GM12865 (cell line): ENCODE measurements at regions not wholly inside any gene's neighbourhood (a gene's known extent, or its start where the extent isn't known, plus 50 kb on each side); places are given as distances from the start of the nearest gene placed in this dataset.

Source experiments
- DNase-seq: peaks from one replicate; pipeline ENCODE4 v3.0.0; 2010; ENCODE audit warnings: low read depth
- H3K4me3 ChIP-seq: 2 replicates; pipeline ENCODE4 v1.5.1; 2011; ENCODE audit warnings: mild to moderate bottlenecking, low read depth, low read length, control low read depth
- TF ChIP-seq, protein P1 (sequence below): IDR thresholded peaks from 2 replicates; pipeline ENCODE4 v1.5.1; 2011; ENCODE audit warnings: low read length, control low read depth, low read depth, inconsistent platforms; ENCODE audit not compliant: insufficient read depth; ENCODE audit errors: missing control alignments

DNA sequence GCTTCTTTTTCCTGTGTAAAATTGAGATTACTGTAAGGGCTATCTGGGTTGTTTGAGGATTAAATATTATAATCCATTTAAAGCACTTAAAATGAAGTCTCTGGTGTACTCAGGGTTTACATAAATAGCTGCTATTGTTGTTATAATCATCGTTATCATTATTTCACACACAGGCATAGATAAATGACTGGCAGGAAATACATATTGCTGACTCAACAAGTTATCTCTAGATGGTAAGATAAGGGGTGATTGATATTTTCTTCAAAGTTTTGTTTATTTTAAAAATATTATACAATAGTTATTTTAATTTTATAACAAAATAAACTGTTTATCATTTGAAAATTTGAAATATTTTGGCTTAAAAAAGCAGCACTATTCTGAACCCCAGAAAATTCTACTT lies 134.3 kb upstream of the DCAF12L2 start:
- H3K4me3 ChIP-seq, result no peak overlapping the region
- TF ChIP-seq, protein P1, sequence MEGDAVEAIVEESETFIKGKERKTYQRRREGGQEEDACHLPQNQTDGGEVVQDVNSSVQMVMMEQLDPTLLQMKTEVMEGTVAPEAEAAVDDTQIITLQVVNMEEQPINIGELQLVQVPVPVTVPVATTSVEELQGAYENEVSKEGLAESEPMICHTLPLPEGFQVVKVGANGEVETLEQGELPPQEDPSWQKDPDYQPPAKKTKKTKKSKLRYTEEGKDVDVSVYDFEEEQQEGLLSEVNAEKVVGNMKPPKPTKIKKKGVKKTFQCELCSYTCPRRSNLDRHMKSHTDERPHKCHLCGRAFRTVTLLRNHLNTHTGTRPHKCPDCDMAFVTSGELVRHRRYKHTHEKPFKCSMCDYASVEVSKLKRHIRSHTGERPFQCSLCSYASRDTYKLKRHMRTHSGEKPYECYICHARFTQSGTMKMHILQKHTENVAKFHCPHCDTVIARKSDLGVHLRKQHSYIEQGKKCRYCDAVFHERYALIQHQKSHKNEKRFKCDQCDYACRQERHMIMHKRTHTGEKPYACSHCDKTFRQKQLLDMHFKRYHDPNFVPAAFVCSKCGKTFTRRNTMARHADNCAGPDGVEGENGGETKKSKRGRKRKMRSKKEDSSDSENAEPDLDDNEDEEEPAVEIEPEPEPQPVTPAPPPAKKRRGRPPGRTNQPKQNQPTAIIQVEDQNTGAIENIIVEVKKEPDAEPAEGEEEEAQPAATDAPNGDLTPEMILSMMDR, result no peak
- DNase-seq, result no peak

DNA sequence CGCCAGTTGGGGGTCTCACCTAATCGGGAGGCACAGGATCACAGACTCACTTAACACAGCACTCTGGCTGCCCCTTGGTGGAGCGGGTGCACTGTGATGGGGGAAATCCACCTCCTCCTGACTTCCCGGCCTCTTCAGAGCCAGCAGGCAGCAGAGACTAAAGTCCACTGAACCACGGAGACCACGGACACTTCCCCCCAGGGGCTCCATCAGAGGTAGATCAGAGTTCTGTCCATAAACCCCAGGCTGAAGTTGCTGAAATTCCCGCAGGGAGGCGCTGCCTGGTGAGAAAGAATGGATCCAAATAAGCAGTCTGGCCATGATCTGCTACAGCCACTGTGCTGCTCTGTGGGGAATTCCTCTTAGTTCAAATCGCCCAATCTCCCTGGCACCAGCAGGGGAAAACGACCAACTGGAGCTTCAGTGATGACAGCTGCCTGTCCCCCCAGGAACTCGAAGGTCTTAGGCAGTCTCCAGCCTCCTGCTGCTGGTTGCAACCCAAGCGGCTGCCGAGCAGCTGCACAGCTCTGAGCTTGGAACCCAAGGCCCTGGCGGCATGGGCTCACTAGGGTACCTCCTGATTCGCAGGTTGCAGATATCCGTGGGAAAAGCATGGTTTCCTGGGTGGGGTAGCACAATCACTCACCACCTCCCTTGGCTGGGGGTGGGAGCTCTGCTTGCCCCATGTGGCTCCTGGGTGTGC lies 106.9 kb upstream of the DCAF12L2 start:
- DNase-seq, result no peak
- TF ChIP-seq, protein P1, result no peak
- no peak overlapping the region for H3K4me3 ChIP-seq

DNA sequence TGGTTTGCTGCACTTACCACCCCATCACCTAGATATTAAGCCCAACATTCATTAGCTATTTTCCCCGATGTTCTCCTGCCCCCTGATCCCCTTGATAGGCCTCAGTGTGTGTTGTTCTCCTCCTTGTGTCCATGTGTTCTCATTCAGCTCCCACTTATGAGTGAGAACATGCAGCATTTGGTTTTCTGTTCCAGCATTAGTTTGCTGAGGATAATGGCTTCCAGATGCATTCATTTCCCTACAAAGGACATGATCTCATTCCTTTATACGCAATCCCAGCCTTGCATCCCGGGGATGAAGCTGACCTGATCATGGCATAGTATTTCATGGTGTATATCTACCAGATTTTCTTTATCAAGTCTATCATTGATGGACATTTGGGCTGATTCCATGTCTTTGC lies 99.0 kb upstream of the DCAF12L2 start:
- no peak overlapping the region for H3K4me3 ChIP-seq
- DNase-seq, result no peak
- TF ChIP-seq, protein P1, result no peak

DNA sequence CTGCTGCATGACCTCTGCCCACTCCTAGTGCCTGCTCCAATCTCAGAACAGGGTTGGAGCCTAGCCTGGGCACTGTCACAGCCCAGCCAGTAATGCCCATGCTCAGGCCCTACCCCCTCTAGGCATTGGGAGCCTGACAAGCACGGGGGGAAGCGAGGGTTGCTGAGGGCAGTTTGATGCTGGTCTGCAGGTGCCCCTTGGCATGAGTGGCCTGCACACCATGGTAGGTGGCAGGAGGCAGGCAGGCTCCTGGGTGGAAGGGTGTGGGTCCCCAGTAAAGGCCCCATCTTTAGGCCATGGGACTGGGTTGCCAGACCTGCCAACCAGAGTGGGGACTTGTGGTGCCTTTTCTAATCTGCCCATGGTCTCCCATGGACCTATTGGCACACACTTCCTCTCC lies 72.1 kb upstream of the DCAF12L2 start:
- TF ChIP-seq, protein P1, result no peak
- no peak for DNase-seq
- no peak overlapping the region for H3K4me3 ChIP-seq

DNA sequence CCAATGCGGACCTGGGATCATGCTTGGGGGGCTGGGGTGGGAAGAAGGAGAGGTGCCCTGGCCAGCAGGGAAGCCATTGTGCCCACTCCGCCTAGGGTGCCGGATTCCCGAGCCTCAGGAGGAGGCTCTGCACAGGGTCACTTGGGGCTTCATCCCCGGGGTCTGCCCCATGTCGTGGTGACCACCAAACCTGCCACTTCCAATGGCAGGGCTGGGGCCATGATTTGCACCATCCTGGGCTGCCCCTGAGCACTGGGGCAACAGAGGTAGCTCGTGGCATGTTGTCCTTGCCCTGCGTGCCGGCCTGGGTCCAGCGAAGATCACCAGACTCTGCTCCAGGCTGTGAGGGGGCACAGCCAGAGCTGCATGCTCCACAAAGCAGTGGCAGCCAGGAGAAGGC lies 71.4 kb upstream of the DCAF12L2 start:
- DNase-seq, result no peak
- no peak overlapping the region for H3K4me3 ChIP-seq
- TF ChIP-seq, protein P1, result no peak
